Hepatocyte (in vitro differentiated cells): ENCODE measurements at regions not wholly inside any gene's neighbourhood (a gene's known extent, or its start where the extent isn't known, plus 50 kb on each side); places are given as distances from the start of the nearest gene placed in this dataset.

ENCODE experiments used
- DNase-seq: peaks from one replicate; pipeline ENCODE4 v3.0.0-alpha.2; 2016; ENCODE audit warnings: low spot score
- H2AFZ ChIP-seq: fragments of 200-600 bp; sonication (generic); 2 replicates; pipeline ENCODE4 v1.6.0; 2016; ENCODE audit warnings: antibody characterized with exemption, mild to moderate bottlenecking
- H3K27ac ChIP-seq: fragments of 200-600 bp; sonication (generic); 2 replicates; pipeline ENCODE4 v1.5.1; 2016; ENCODE audit warnings: mild to moderate bottlenecking
- H3K27me3 ChIP-seq: fragments of 200-600 bp; sonication (generic); 2 replicates; pipeline ENCODE4 v1.6.1; 2016
- H3K36me3 ChIP-seq: fragments of 200-600 bp; sonication (generic); replicated peaks from 2 replicates; pipeline ENCODE4 v1.5.1; 2016; ENCODE audit warnings: low read depth; ENCODE audit not compliant: insufficient read depth
- H3K4me1 ChIP-seq: fragments of 200-600 bp; sonication (generic); 2 replicates; pipeline ENCODE4 v1.5.1; 2016; ENCODE audit warnings: mild to moderate bottlenecking, moderate library complexity; ENCODE audit not compliant: insufficient read depth
- H3K4me2 ChIP-seq: fragments of 200-600 bp; sonication (generic); 2 replicates; pipeline ENCODE4 v1.6.0; 2016
- H3K4me3 ChIP-seq: fragments of 200-600 bp; sonication (generic); 2 replicates; pipeline ENCODE4 v1.5.1; 2016; ENCODE audit warnings: mild to moderate bottlenecking
- H3K79me2 ChIP-seq: fragments of 200-600 bp; sonication (generic); 2 replicates; pipeline ENCODE4 v1.6.0; 2017; ENCODE audit warnings: mild to moderate bottlenecking
- H3K9me2 ChIP-seq: fragments of 200-600 bp; sonication (generic); replicated peaks from 2 replicates; pipeline ENCODE4 v1.6.0; 2017; ENCODE audit warnings: mild to moderate bottlenecking; ENCODE audit not compliant: insufficient read depth
- H3K9me3 ChIP-seq: fragments of 200-600 bp; sonication (generic); 2 replicates; pipeline ENCODE4 v1.5.1; 2016; ENCODE audit warnings: low read depth, mild to moderate bottlenecking
- H4K20me1 ChIP-seq: fragments of 200-600 bp; sonication (generic); 2 replicates; pipeline ENCODE4 v1.6.0; 2016; ENCODE audit warnings: mild to moderate bottlenecking; ENCODE audit not compliant: insufficient read depth, poor library complexity, severe bottlenecking
- CTCF ChIP-seq: fragments of 200-600 bp; sonication (generic); IDR thresholded peaks from 2 replicates; pipeline ENCODE4 v1.5.1; 2016; ENCODE audit warnings: antibody characterized with exemption, mild to moderate bottlenecking; ENCODE audit not compliant: poor library complexity
- EZH2 ChIP-seq: fragments of 200-600 bp; sonication (generic); IDR thresholded peaks from 2 replicates; pipeline ENCODE4 v1.6.1; 2016; ENCODE audit warnings: antibody characterized with exemption, mild to moderate bottlenecking, borderline replicate concordance
- EZH2phosphoT487 ChIP-seq: fragments of 200-600 bp; sonication (generic); IDR thresholded peaks from one replicate; pipeline ENCODE4 v1.6.1; 2018; ENCODE audit warnings: antibody characterized with exemption, mild to moderate bottlenecking, low read depth, moderate library complexity; ENCODE audit not compliant: unreplicated experiment, severe bottlenecking
- WGBS: methylation state at CpG from one replicate; pipeline ENCODE4 v1.1.6; 2016; ENCODE audit warnings: low lambda C conversion rate; ENCODE audit errors: missing lambda C conversion rate; 5-methylcytosine and 5-hydroxymethylcytosine counted together

GRCh38 chr5:148949841-148950470 is 112.9 kb downstream of the SH3TC2 start:
- TF ChIP-seq EZH2 (no peak), CTCF (no peak), EZH2phosphoT487 (no peak)
- peak; percentile 16 for DNase-seq
- Histone ChIP-seq H3K36me3 (no peaks in the 10 kb centered on the region), H3K27ac (no peak overlapping the region), H3K9me3 (no peaks in the 10 kb centered on the region), H3K4me1 (no peaks in the 10 kb centered on the region), H4K20me1 (no peaks in the 10 kb centered on the region), H3K27me3 (peaks cover 1% of the 10 kb centered on the region), H3K4me2 (no peak overlapping the region), H2AFZ (no peak overlapping the region), H3K79me2 (no peaks in the 10 kb centered on the region), H3K9me2 (no peaks in the 10 kb centered on the region), H3K4me3 (no peak overlapping the region)
- 65% methylated on average over 4 of the region's 4 CpGs for WGBS

- H3K4me1 ChIP-seq, result no peaks in the 10 kb centered on the region
- H3K27ac ChIP-seq, result no peak overlapping the region
- no peaks in the 10 kb centered on the region for H3K36me3 ChIP-seq
- no peaks in the 10 kb centered on the region for H3K9me3 ChIP-seq
- H3K4me2 ChIP-seq, result no peak overlapping the region
- no peak overlapping the region for H2AFZ ChIP-seq
- no peaks in the 10 kb centered on the region for H3K79me2 ChIP-seq
- TF ChIP-seq EZH2phosphoT487 (no peak), EZH2 (no peak), CTCF (no peak)
- 80% methylated on average over 2 of the region's 2 CpGs for WGBS
- no peaks in the 10 kb centered on the region for H3K9me2 ChIP-seq
- peaks cover 5% of the 10 kb centered on the region for H3K27me3 ChIP-seq
- H3K4me3 ChIP-seq, result no peak overlapping the region
- H4K20me1 ChIP-seq, result no peaks in the 10 kb centered on the region
- DNase-seq, result no peak
Observed at GRCh38 chr5:148950471-148950863, 112.4 kb downstream of the SH3TC2 start.

GRCh38 chr5:148950892-148951291 is 112.0 kb downstream of the SH3TC2 start:
- Histone ChIP-seq H3K27me3 (peaks cover 5% of the 10 kb centered on the region), H3K4me3 (no peak overlapping the region), H3K4me2 (no peak overlapping the region), H3K4me1 (no peaks in the 10 kb centered on the region), H3K27ac (no peak overlapping the region), H2AFZ (no peak overlapping the region), H4K20me1 (no peaks in the 10 kb centered on the region), H3K9me3 (no peaks in the 10 kb centered on the region), H3K79me2 (no peaks in the 10 kb centered on the region), H3K9me2 (no peaks in the 10 kb centered on the region), H3K36me3 (no peaks in the 10 kb centered on the region)
- TF ChIP-seq EZH2phosphoT487, result no peak
- no peak for TF ChIP-seq CTCF
- no peak for TF ChIP-seq EZH2
- 72% methylated on average over 1 of the region's 1 CpG for WGBS
- no peak for DNase-seq

GRCh38 chr5:148951612-148952011 is 111.2 kb downstream of the SH3TC2 start:
- H2AFZ ChIP-seq, result no peak overlapping the region
- peaks cover 5% of the 10 kb centered on the region for H3K27me3 ChIP-seq
- no peaks in the 10 kb centered on the region for H3K9me2 ChIP-seq
- H3K36me3 ChIP-seq, result no peaks in the 10 kb centered on the region
- DNase-seq, result no peak
- no peaks in the 10 kb centered on the region for H3K79me2 ChIP-seq
- no peak overlapping the region for H3K27ac ChIP-seq
- no peaks in the 10 kb centered on the region for H3K9me3 ChIP-seq
- no peaks in the 10 kb centered on the region for H4K20me1 ChIP-seq
- H3K4me2 ChIP-seq, result no peak overlapping the region
- TF ChIP-seq EZH2phosphoT487 (no peak), EZH2 (no peak), CTCF (no peak)
- WGBS, result 91% methylated on average over 3 of the region's 3 CpGs
- no peak overlapping the region for H3K4me3 ChIP-seq
- no peaks in the 10 kb centered on the region for H3K4me1 ChIP-seq
